GM12878 (cell line): ENCODE measurements at regions not wholly inside any gene's neighbourhood (a gene's known extent, or its start where the extent isn't known, plus 50 kb on each side); places are given as distances from the start of the nearest gene placed in this dataset.

Source experiments
- ATAC-seq: fragments of 200-7000 bp; cut with Tn5 transposase; 3 replicates; pipeline ENCODE4 v1.9.1; 2020; ENCODE audit warnings: mild to moderate bottlenecking, moderate library complexity
- BruUV-seq: library from RNA; stranded (reverse); fragments of 400-500 nt; replicated peaks from 2 replicates; lab custom pipeline; 2021; lab: Mats Ljungman, UMichigan
- CTCF ChIA-PET: fragments of 300-600 bp; sonication (Branson Sonifier 250); formaldehyde crosslinking; extraction: SDS; loops from one replicate; lab custom pipeline; 2021; ENCODE audit warnings: inconsistent platforms; lab: Yijun Ruan, JAX
- POLR2A ChIA-PET: fragments of 350-600 bp; formaldehyde crosslinking; extraction: SDS; loops from one replicate; lab custom pipeline; 2021; ENCODE audit warnings: inconsistent platforms; lab: Charles Lee
- RAD21 ChIA-PET: fragments of 300-600 bp; sonication (Branson Sonifier 250); formaldehyde crosslinking; loops from one replicate; lab custom pipeline; 2023; ENCODE audit warnings: antibody characterized with exemption; ENCODE audit not compliant: unreplicated experiment; lab: Charles Lee
- SMC1A ChIA-PET: fragments of 300-600 bp; sonication (Branson Sonifier 250); formaldehyde crosslinking; loops from one replicate; lab custom pipeline; 2023; ENCODE audit not compliant: unreplicated experiment, uncharacterized antibody; lab: Charles Lee
- DNase-seq: peaks from one replicate; pipeline ENCODE4 v3.0.0-alpha.2; 2011; ENCODE audit warnings: low read depth, low spot score
- FAIRE-seq: peaks from 3 replicates; lab custom pipeline; 2011; peaks lifted over from hg19 to GRCh38; lab: Jason Lieb, UNC
- H2AFZ ChIP-seq: 2 replicates; pipeline ENCODE4 v1.6.0; 2011; ENCODE audit warnings: low read depth, low read length, control low read depth; ENCODE audit not compliant: control insufficient read depth
- H3K27ac ChIP-seq: 2 replicates; pipeline ENCODE4 v1.5.1; 2011; ENCODE audit warnings: control low read depth; ENCODE audit not compliant: control insufficient read depth, insufficient read depth
- H3K27me3 ChIP-seq, 2 experiments: replicated peaks in 1 of 2; 2 replicates each; pipeline versions ENCODE4 v1.6.0 to v1.6.1; 2011; ENCODE audit warnings: low read length in 1 of 2; ENCODE audit not compliant: control insufficient read depth in 2 of 2, insufficient read depth in 2 of 2
- H3K36me3 ChIP-seq, 2 experiments: 2 replicates each; pipeline ENCODE4 v1.5.1; 2011; ENCODE audit warnings: low read length in 1 of 2; ENCODE audit not compliant: control insufficient read depth in 2 of 2, insufficient read depth in 2 of 2
- H3K4me1 ChIP-seq: 2 replicates; pipeline ENCODE4 v1.6.1; 2011; ENCODE audit warnings: mild to moderate bottlenecking, low read length, moderate library complexity, mixed read lengths; ENCODE audit not compliant: control insufficient read depth, insufficient read depth
- H3K4me2 ChIP-seq: 2 replicates; pipeline ENCODE4 v1.6.0; 2011; ENCODE audit warnings: control low read depth; ENCODE audit not compliant: control insufficient read depth, insufficient read depth
- H3K4me3 ChIP-seq: fragments of 200-600 bp; sonication (generic); 2 replicates; pipeline ENCODE4 v1.5.1; 2016
- H3K79me2 ChIP-seq: 2 replicates; pipeline ENCODE4 v1.6.0; 2011; ENCODE audit warnings: low read length; ENCODE audit not compliant: control insufficient read depth, insufficient read depth
- H3K9ac ChIP-seq: 2 replicates; pipeline ENCODE4 v1.8.0; 2011; ENCODE audit warnings: low read length, control low read depth, mixed read lengths; ENCODE audit not compliant: control insufficient read depth, insufficient read depth
- H3K9me3 ChIP-seq: replicated peaks from 3 replicates; pipeline ENCODE4 v1.5.1; 2011; ENCODE audit warnings: mild to moderate bottlenecking, low read length; ENCODE audit not compliant: control insufficient read depth, insufficient read depth
- H4K20me1 ChIP-seq: 2 replicates; pipeline ENCODE4 v1.6.0; 2011; ENCODE audit not compliant: control insufficient read depth, insufficient read depth
- ASH2L ChIP-seq: fragments of 300-600, 200-600 bp; sonication (generic); IDR thresholded peaks from 2 replicates; pipeline ENCODE4 v1.6.1; 2017; ENCODE audit warnings: low read depth, mild to moderate bottlenecking, borderline replicate concordance
- BHLHE40 ChIP-seq, 2 experiments: fragments of 450-650 bp in 1 of 2; IDR thresholded peaks; 2 replicates each; pipeline ENCODE4 v1.6.1; 2011 to 2017; ENCODE audit warnings: low read depth in 2 of 2, borderline replicate concordance in 1 of 2, improper control_type of control experiment in 1 of 2, low read length in 1 of 2, mild to moderate bottlenecking in 1 of 2
- HDAC6 ChIP-seq: fragments of 200-600 bp; sonication (generic); IDR thresholded peaks from one replicate; pipeline ENCODE4 v1.8.0; 2017; ENCODE audit warnings: antibody characterized with exemption; ENCODE audit not compliant: unreplicated experiment
- MEF2B ChIP-seq: fragments of 450-650 bp; IDR thresholded peaks from 2 replicates; pipeline ENCODE4 v1.6.1; 2018; ENCODE audit warnings: mild to moderate bottlenecking, moderate library complexity; ENCODE audit not compliant: partially characterized antibody, poor library complexity, severe bottlenecking
- WRNIP1 ChIP-seq: IDR thresholded peaks from 2 replicates; pipeline ENCODE4 v1.6.1; 2011; ENCODE audit warnings: low read depth, low read length, improper control_type of control experiment, borderline replicate concordance
- ZNF274 ChIP-seq: IDR thresholded peaks from one replicate; pipeline ENCODE4 v1.8.0; 2011; ENCODE audit not compliant: insufficient read length, insufficient read depth
- WGBS: methylation state at CpG from one replicate; pipeline ENCODE4 v1.1.6; 2016; ENCODE audit warnings: low lambda C conversion rate; ENCODE audit not compliant: insufficient replicate concordance, insufficient coverage; ENCODE audit errors: missing lambda C conversion rate; 5-methylcytosine and 5-hydroxymethylcytosine counted together
- in situ Hi-C: fragments of 300-500 bp; cut with MboI; formaldehyde crosslinking; loops from 9 replicates; pipeline ENCODE4 v1.14.3; 2018; ENCODE audit warnings: mixed read lengths
- intact Hi-C: fragments of 100-400 bp; cut with micrococcal nuclease; formaldehyde crosslinking; loops from one replicate; pipeline ENCODE4 v1.14.2; 2022; ENCODE audit not compliant: unreplicated experiment
- TF ChIP-seq, protein P1 (sequence below): fragments of 450-650 bp; IDR thresholded peaks from 2 replicates; pipeline ENCODE4 v1.6.1; 2017; ENCODE audit warnings: low read depth, mild to moderate bottlenecking, moderate library complexity

GRCh38 chr2:185202381-185202780, 536.2 kb upstream of the FSIP2 start:
- ChIA-PET RAD21 (no interaction called here), CTCF (no interaction called here)
- FAIRE-seq, result no peak

GRCh38 chr2:185202945-185203528, 535.6 kb upstream of the FSIP2 start:
- Histone ChIP-seq H3K27ac (no peak overlapping the region), H3K4me3 (no peak overlapping the region), H3K9me3 (no peaks in the 10 kb centered on the region), H4K20me1 (no peaks in the 10 kb centered on the region), H3K79me2 (no peaks in the 10 kb centered on the region), H3K36me3 (no peaks in the 10 kb centered on the region), H3K9ac (no peak overlapping the region), H3K4me2 (no peak overlapping the region), H2AFZ (no peak overlapping the region), H3K27me3 (no peaks in the 10 kb centered on the region), H3K4me1 (no peaks in the 10 kb centered on the region)
- DNase-seq, result no peak
- 0% methylated on average over 3 of the region's 3 CpGs for WGBS
- intact Hi-C loops (loop anchor here (10.0 kb wide), 1 partner anchor 532 kb away; the partner anchor contains the start of gene FSIP2), in situ Hi-C loops (no loop called here)
- ATAC-seq, result no peak
- BruUV-seq, result no TSS peak
- ChIA-PET SMC1A (no interaction called here), POLR2A (no interaction called here), RAD21 (interaction anchor here (0.7 kb wide), 1 partner anchor 1916 kb away, joined by 3 read pairs; no protein-coding TSS in a partner anchor), CTCF (no interaction called here)
- no peak for TF ChIP-seq BHLHE40 (IDR thresholded peaks at IDR 0.05; ENCODE audit: borderline replicate concordance in 1 of 2, low read depth in 2 of 2, low read length in 1 of 2)
- FAIRE-seq, result no peak

More at GRCh38 chr2:185202381-185202780, 536.2 kb upstream of the FSIP2 start:
- no peak overlapping the region for H3K9ac ChIP-seq
- POLR2A ChIA-PET, result no interaction called here
- intact Hi-C loops, result loop anchor here (10.0 kb wide), 1 partner anchor 532 kb away; the partner anchor contains the start of gene FSIP2
- H3K27ac ChIP-seq, result no peak overlapping the region
- no peak for TF ChIP-seq HDAC6
- TF ChIP-seq, protein P1, sequence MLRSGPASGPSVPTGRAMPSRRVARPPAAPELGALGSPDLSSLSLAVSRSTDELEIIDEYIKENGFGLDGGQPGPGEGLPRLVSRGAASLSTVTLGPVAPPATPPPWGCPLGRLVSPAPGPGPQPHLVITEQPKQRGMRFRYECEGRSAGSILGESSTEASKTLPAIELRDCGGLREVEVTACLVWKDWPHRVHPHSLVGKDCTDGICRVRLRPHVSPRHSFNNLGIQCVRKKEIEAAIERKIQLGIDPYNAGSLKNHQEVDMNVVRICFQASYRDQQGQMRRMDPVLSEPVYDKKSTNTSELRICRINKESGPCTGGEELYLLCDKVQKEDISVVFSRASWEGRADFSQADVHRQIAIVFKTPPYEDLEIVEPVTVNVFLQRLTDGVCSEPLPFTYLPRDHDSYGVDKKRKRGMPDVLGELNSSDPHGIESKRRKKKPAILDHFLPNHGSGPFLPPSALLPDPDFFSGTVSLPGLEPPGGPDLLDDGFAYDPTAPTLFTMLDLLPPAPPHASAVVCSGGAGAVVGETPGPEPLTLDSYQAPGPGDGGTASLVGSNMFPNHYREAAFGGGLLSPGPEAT, result no peak
- no peak for TF ChIP-seq WRNIP1
- TF ChIP-seq ASH2L, result no peak
- no peak for TF ChIP-seq ZNF274
- TF ChIP-seq MEF2B, result no peak
- H3K4me1 ChIP-seq, result no peaks in the 10 kb centered on the region
- no peak overlapping the region for H3K4me2 ChIP-seq
- no peaks in the 10 kb centered on the region for H3K9me3 ChIP-seq
- H3K27me3 ChIP-seq, result no peaks in the 10 kb centered on the region
- H2AFZ ChIP-seq, result no peak overlapping the region
- no peaks in the 10 kb centered on the region for H4K20me1 ChIP-seq
- H3K36me3 ChIP-seq, result no peaks in the 10 kb centered on the region
- ATAC-seq (no peak), DNase-seq (no peak)
- in situ Hi-C loops, result no loop called here
- no peaks in the 10 kb centered on the region for H3K79me2 ChIP-seq
- 40% methylated on average over 2 of the region's 2 CpGs for WGBS
- SMC1A ChIA-PET, result no interaction called here
- H3K4me3 ChIP-seq, result no peak overlapping the region
- BruUV-seq, result no TSS peak
